Breast epithelium (tissue), 4 donors: ENCODE measurements at regions not wholly inside any gene's neighbourhood (a gene's known extent, or its start where the extent isn't known, plus 50 kb on each side); places are given as distances from the start of the nearest gene placed in this dataset.

Experiments used
- DNase-seq, 2 donors: peaks; one replicate each; pipeline ENCODE4 v3.0.0-alpha.2; 2019; ENCODE audit warnings: low spot score in 2 of 2
- H3K27ac ChIP-seq, 2 donors: fragments of 200-600 bp; sonication (generic) in 1 of 2; one replicate each; pipeline ENCODE4 v1.5.1; 2016 to 2019; ENCODE audit warnings: mild to moderate bottlenecking in 1 of 2
- H3K27me3 ChIP-seq, 2 donors: fragments of 200-600 bp; sonication (generic) in 1 of 2; one replicate each; pipeline versions ENCODE4 v1.5.1 to v1.6.0; 2017 to 2019; ENCODE audit warnings: control low read depth in 1 of 2, mild to moderate bottlenecking in 1 of 2
- H3K36me3 ChIP-seq: fragments of 200-600 bp; one replicate; pipeline ENCODE4 v1.5.1; 2019
- H3K4me1 ChIP-seq, 2 donors: fragments of 200-600 bp; sonication (generic); one replicate each; pipeline ENCODE4 v1.5.1; 2016 to 2019; ENCODE audit warnings: control low read depth in 1 of 2
- H3K4me3 ChIP-seq, 3 donors: fragments of 200-600 bp; sonication (generic); 1 replicate in 2 of 3; 2 replicates in 1 of 3; pipeline ENCODE4 v1.5.1; 2016 to 2019; ENCODE audit warnings: mild to moderate bottlenecking in 3 of 3, moderate library complexity in 2 of 3
- H3K9me3 ChIP-seq, 2 donors: fragments of 200-600 bp; sonication (generic) in 1 of 2; one replicate each; pipeline ENCODE4 v1.5.1; 2016 to 2019; ENCODE audit warnings: control low read depth in 1 of 2
- CTCF ChIP-seq, 3 donors: fragments of 450-650 bp; IDR thresholded peaks; one replicate each; pipeline ENCODE4 v1.5.1; 2016 to 2017; ENCODE audit warnings: antibody characterized with exemption in 3 of 3, mild to moderate bottlenecking in 3 of 3, moderate library complexity in 3 of 3
- POLR2A ChIP-seq: fragments of 450-650 bp; IDR thresholded peaks from one replicate; pipeline ENCODE4 v1.6.1; 2016; ENCODE audit warnings: antibody characterized with exemption, mild to moderate bottlenecking, moderate library complexity
- POLR2AphosphoS5 ChIP-seq, 3 donors: sonication (generic); formaldehyde crosslinking; IDR thresholded peaks; one replicate each; pipeline ENCODE4 v1.6.1; 2017; ENCODE audit warnings: antibody characterized with exemption in 3 of 3
- intact Hi-C: fragments of 100-400 bp; cut with DNase I; formaldehyde crosslinking; loops from one replicate; pipeline ENCODE4 v1.15.1; 2023; ENCODE audit warnings: low total_unique reads

GRCh38 chr10:53253221-53253620 lies 480.6 kb upstream of the MBL2 start:
- intact Hi-C loops: no loop called here
- TF ChIP-seq CTCF (IDR thresholded peaks at IDR 0.05): no peak
- TF ChIP-seq POLR2A: no peak
- TF ChIP-seq POLR2AphosphoS5 (IDR thresholded peaks at IDR 0.05): no peak
- no peaks in the 10 kb centered on the region for H3K27me3 ChIP-seq
- H3K36me3 ChIP-seq: no peaks in the 10 kb centered on the region
- peaks cover 0 to 8% of the 10 kb centered on the region in 2 donors for H3K9me3 ChIP-seq
- DNase-seq: no peak
- no peaks in the 10 kb centered on the region for H3K4me1 ChIP-seq
- H3K27ac ChIP-seq: no peak overlapping the region
- no peak overlapping the region for H3K4me3 ChIP-seq

GRCh38 chr10:53239873-53240272 lies 467.3 kb upstream of the MBL2 start:
- Histone ChIP-seq H3K4me3 (no peak overlapping the region), H3K9me3 (no peaks in the 10 kb centered on the region), H3K4me1 (no peaks in the 10 kb centered on the region), H3K27ac (no peak overlapping the region), H3K27me3 (no peaks in the 10 kb centered on the region), H3K36me3 (no peaks in the 10 kb centered on the region)
- no peak for TF ChIP-seq CTCF (IDR thresholded peaks at IDR 0.05)
- no peak for TF ChIP-seq POLR2AphosphoS5 (IDR thresholded peaks at IDR 0.05)
- TF ChIP-seq POLR2A: no peak
- intact Hi-C loops: no loop called here
- DNase-seq: no peak

GRCh38 chr10:53236941-53237340 lies 464.4 kb upstream of the MBL2 start:
- no peak for DNase-seq
- H3K27me3 ChIP-seq: no peaks in the 10 kb centered on the region
- no peak for TF ChIP-seq POLR2A
- TF ChIP-seq POLR2AphosphoS5 (IDR thresholded peaks at IDR 0.05): no peak
- no peak for TF ChIP-seq CTCF (IDR thresholded peaks at IDR 0.05)
- intact Hi-C loops: no loop called here
- H3K36me3 ChIP-seq: no peaks in the 10 kb centered on the region
- H3K4me1 ChIP-seq: no peaks in the 10 kb centered on the region
- H3K27ac ChIP-seq: no peak overlapping the region
- no peak overlapping the region for H3K4me3 ChIP-seq
- H3K9me3 ChIP-seq: no peaks in the 10 kb centered on the region

GRCh38 chr10:53233749-53234148 lies 461.2 kb upstream of the MBL2 start:
- no peak for DNase-seq
- H3K9me3 ChIP-seq: peaks cover 0 to 10% of the 10 kb centered on the region in 2 donors
- H3K27ac ChIP-seq: no peak overlapping the region
- TF ChIP-seq POLR2AphosphoS5 (IDR thresholded peaks at IDR 0.05) (no peak), CTCF (IDR thresholded peaks at IDR 0.05) (no peak), POLR2A (no peak)
- no peak overlapping the region for H3K4me3 ChIP-seq
- no peaks in the 10 kb centered on the region for H3K36me3 ChIP-seq
- no peaks in the 10 kb centered on the region for H3K4me1 ChIP-seq
- H3K27me3 ChIP-seq: no peaks in the 10 kb centered on the region
- intact Hi-C loops: no loop called here

- no peaks in the 10 kb centered on the region for H3K4me1 ChIP-seq
- no peak for TF ChIP-seq POLR2AphosphoS5 (IDR thresholded peaks at IDR 0.05)
- no peak for TF ChIP-seq POLR2A
- no peak for TF ChIP-seq CTCF (IDR thresholded peaks at IDR 0.05)
Measured at GRCh38 chr10:53230651-53231050, 458.1 kb upstream of the MBL2 start.

More at GRCh38 chr10:53230651-53231050, 458.1 kb upstream of the MBL2 start:
- intact Hi-C loops: no loop called here
- DNase-seq: no peak
- Histone ChIP-seq H3K27ac (no peak overlapping the region), H3K27me3 (no peaks in the 10 kb centered on the region), H3K36me3 (no peaks in the 10 kb centered on the region), H3K4me3 (no peak overlapping the region), H3K9me3 (peaks cover 0 to 10% of the 10 kb centered on the region in 2 donors)
